ENCODE measurements at regions not wholly inside any gene's neighbourhood (a gene's known extent, or its start where the extent isn't known, plus 50 kb on each side); places are given as distances from the start of the nearest gene placed in this dataset.
"Not testable (repeated sequence)": the region's sequence is repeated elsewhere in the genome, so short reads cannot be mapped to it uniquely, and the experiment has no call there.

GRCh38 chr6:125453516-125453915 is 151.7 kb upstream of the HDDC2 start:
- no peak for ATAC-seq
- ChIA-PET CTCF (no interaction called here), POLR2A (no interaction called here)
- intact Hi-C loops (cut with micrococcal nuclease) = no loop called here
- DNase-seq = no peak
- TF ChIP-seq CTCF (IDR thresholded peaks at IDR 0.05) = no peak
- H3K4me1 Mint-ChIP-seq (ENCODE audit: low read depth) = no peaks in the 10 kb centered on the region
- no peak overlapping the region for H3K4me3 Mint-ChIP-seq
- peaks cover 1% of the 10 kb centered on the region for H3K9me3 Mint-ChIP-seq
- H3K27me3 Mint-ChIP-seq = peaks cover 3% of the 10 kb centered on the region
- no peaks in the 10 kb centered on the region for H3K36me3 Mint-ChIP-seq (ENCODE audit: low read depth)
- no peak overlapping the region for H3K27ac Mint-ChIP-seq

GRCh38 chr6:125454351-125454750 is 152.6 kb upstream of the HDDC2 start:
- H3K4me3 Mint-ChIP-seq = no peak overlapping the region
- POLR2A ChIA-PET = no interaction called here
- no peak for DNase-seq
- peaks cover 3% of the 10 kb centered on the region for H3K27me3 Mint-ChIP-seq
- CTCF ChIA-PET = no interaction called here
- H3K27ac Mint-ChIP-seq = no peak overlapping the region
- intact Hi-C loops (cut with micrococcal nuclease) = no loop called here
- H3K4me1 Mint-ChIP-seq (ENCODE audit: low read depth) = no peaks in the 10 kb centered on the region
- H3K36me3 Mint-ChIP-seq (ENCODE audit: low read depth) = no peaks in the 10 kb centered on the region
- peaks cover 4% of the 10 kb centered on the region for H3K9me3 Mint-ChIP-seq
- TF ChIP-seq CTCF (IDR thresholded peaks at IDR 0.05) = no peak
- no peak for ATAC-seq

GRCh38 chr6:125458493-125458892 is 156.7 kb upstream of the HDDC2 start:
- H3K36me3 Mint-ChIP-seq (ENCODE audit: low read depth); H3K4me1 Mint-ChIP-seq (ENCODE audit: low read depth); H3K27me3 Mint-ChIP-seq; intact Hi-C loops (cut with micrococcal nuclease); H3K4me3 Mint-ChIP-seq; POLR2A ChIA-PET; H3K9me3 Mint-ChIP-seq; H3K27ac Mint-ChIP-seq; CTCF ChIA-PET; ATAC-seq; DNase-seq: not testable (repeated sequence)

- POLR2A ChIA-PET; intact Hi-C loops (cut with micrococcal nuclease); H3K9me3 Mint-ChIP-seq: not testable (repeated sequence)
These were observed 163.6 kb upstream of the HDDC2 start for GRCh38 chr6:125465332-125465731.

GRCh38 chr6:125469915-125470314 is 168.1 kb upstream of the HDDC2 start:
- CTCF ChIA-PET = no interaction called here
- no peak for TF ChIP-seq CTCF (IDR thresholded peaks at IDR 0.05)
- Mint-ChIP-seq H3K4me1 (ENCODE audit: low read depth) (no peaks in the 10 kb centered on the region), H3K4me3 (no peak overlapping the region), H3K36me3 (ENCODE audit: low read depth) (no peaks in the 10 kb centered on the region), H3K27ac (no peak overlapping the region), H3K9me3 (peaks cover 1% of the 10 kb centered on the region), H3K27me3 (peaks cover 13% of the 10 kb centered on the region)
- DNase-seq (no peak), ATAC-seq (no peak)
- intact Hi-C loops (cut with micrococcal nuclease) = no loop called here
- POLR2A ChIA-PET = no interaction called here

More at GRCh38 chr6:125465332-125465731, 163.6 kb upstream of the HDDC2 start:
- H3K36me3 Mint-ChIP-seq (ENCODE audit: low read depth); ATAC-seq; H3K27ac Mint-ChIP-seq; CTCF ChIA-PET; H3K4me3 Mint-ChIP-seq; H3K4me1 Mint-ChIP-seq (ENCODE audit: low read depth); DNase-seq: not testable (repeated sequence)
- H3K27me3 Mint-ChIP-seq = peaks cover 13% of the 10 kb centered on the region

GRCh38 chr6:125471667-125472066 is 169.9 kb upstream of the HDDC2 start:
- TF ChIP-seq CTCF (IDR thresholded peaks at IDR 0.05) = no peak
- no peak overlapping the region for H3K27ac Mint-ChIP-seq
- no peaks in the 10 kb centered on the region for H3K36me3 Mint-ChIP-seq (ENCODE audit: low read depth)
- H3K4me1 Mint-ChIP-seq (ENCODE audit: low read depth) = no peaks in the 10 kb centered on the region
- CTCF ChIA-PET = no interaction called here
- POLR2A ChIA-PET = no interaction called here
- no peak overlapping the region for H3K4me3 Mint-ChIP-seq
- DNase-seq (no peak), ATAC-seq (no peak)
- intact Hi-C loops (cut with micrococcal nuclease) = no loop called here
- H3K27me3 Mint-ChIP-seq = peaks cover 12% of the 10 kb centered on the region
- H3K9me3 Mint-ChIP-seq = no peaks in the 10 kb centered on the region
